UCSD-AML1 (cell line): ENCODE measurements at regions not wholly inside any gene's neighbourhood (a gene's known extent, or its start where the extent isn't known, plus 50 kb on each side); places are given as distances from the start of the nearest gene placed in this dataset.
"Not testable (repeated sequence)": the region's sequence is repeated elsewhere in the genome, so short reads cannot be mapped to it uniquely, and the experiment has no call there.

Experiments used
- DNase-seq: peaks from one replicate; lab custom pipeline; 2025; ENCODE audit not compliant: unreplicated experiment; lab: John Stamatoyannopoulos, UW

- DNase-seq, result no peak
These were observed 81.4 kb downstream of the ACAA2 start for GRCh38 chr18:49731860-49732311.

- DNase-seq, result no peak
These were observed 81.9 kb downstream of the ACAA2 start for GRCh38 chr18:49731421-49731841.

- DNase-seq, result no peak
These were observed 82.4 kb downstream of the ACAA2 start for GRCh38 chr18:49730951-49731391.

GRCh38 chr18:49728542-49728941, 84.8 kb downstream of the ACAA2 start:
- DNase-seq, result peak; percentile 73

DNA sequence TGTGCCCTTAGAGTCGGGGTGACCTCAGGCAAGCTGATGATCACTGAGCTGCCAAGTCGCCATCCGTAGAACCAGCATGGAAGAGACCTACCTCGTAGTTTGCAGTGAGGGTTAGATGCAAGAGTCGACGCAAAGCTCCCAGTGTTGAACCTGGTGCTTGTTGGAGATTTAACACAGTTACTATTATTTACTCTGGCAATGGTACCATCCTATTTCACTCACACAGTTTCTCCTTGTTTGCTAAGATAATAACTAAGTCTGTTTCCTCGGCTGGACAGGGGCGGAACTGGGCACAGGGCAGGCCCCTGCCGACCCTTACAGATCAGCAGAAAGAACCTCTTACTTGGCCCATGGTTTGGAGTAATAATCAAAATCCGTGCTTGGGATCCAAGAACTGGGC, 85.5 kb downstream of the ACAA2 start:
- DNase-seq, result no peak

- no peak for DNase-seq
These were observed 86.7 kb downstream of the ACAA2 start for GRCh38 chr18:49726675-49726963.

- no peak for DNase-seq
These were observed 87.3 kb downstream of the ACAA2 start for GRCh38 chr18:49725809-49726674.

DNA sequence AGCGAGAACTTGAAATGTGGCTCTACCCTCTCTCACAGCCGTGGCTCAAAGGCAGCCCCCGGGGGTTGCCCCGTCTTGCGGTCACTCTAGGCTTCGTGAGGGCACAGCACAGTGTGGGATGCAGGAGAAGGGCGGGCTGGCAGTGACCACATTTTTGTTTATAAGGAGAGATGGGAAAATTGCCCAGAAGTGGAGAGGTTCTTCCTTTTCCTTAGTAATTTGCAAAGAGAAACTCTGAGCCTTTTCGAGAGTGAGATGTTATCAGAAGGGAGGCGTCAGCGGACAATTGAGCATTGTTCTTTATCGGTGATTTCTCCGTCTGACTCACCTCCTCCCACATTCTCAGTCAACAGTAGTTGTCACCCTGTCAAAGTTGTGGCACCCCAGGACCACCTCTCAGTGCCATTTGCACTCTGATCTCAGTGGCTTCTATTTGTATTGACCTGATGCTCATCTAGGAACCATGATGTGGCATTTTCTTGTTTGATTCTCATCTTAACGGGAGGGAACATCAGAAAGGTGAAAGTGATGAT, 89.6 kb downstream of the ACAA2 start:
- no peak for DNase-seq

DNA sequence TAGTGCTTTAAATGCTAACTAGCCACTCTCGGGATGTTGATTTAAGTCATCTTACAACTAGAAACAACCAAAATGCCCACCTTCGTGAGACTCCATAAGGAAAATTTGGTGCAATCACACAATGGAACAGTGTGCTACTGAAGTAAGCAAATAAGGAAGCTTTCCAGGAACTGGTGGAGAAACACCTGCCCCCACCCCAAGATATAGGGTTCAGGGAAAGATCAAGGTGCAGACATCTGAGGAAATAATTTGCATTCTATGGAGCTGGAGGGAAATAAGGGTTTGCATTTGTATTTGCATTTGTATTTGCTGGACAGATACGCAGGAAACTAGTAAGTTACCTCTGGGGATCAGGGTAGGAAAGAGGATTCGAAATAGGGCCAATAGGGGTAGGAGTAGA, 90.9 kb downstream of the ACAA2 start:
- DNase-seq, result no peak

- no peak for DNase-seq
These were observed 91.4 kb downstream of the ACAA2 start for GRCh38 chr18:49721981-49722380.

DNA sequence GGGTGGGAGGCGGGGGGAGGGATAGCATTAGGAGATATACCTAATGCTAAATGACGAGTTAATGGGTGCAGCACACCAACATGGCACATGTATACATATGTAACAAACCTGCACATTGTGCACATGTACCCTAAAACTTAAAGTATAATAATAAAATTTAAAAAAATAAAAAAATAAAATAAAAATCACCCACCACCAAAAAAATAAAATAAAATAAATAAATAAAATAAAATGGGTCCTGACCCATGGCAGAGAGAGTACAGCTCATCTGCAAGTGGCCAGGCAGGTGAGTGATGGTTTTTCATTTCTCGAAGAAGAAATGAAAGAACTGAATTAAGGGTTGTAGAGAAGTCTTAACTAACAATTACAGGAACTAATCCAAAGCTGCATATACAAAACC, 92.4 kb downstream of the ACAA2 start:
- not testable (repeated sequence) for DNase-seq

DNA sequence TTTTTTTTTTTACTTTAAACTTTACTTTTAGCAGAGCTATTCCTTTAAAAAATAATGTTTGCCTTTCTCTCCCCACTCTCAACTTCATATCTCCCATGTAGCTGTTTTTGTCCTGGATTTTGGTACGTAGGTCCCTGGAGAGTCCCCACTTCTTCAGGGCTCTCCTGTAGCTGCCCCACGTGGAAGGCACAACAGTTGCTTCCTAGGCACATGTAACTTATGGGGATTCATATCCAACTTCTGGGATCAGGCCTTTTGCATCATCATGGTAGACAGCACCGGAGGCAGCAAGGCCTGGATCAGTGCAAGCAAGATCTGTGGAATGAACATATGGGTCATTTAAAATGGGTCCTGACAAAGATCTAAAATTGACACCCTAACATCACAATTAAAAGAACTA, 95.7 kb downstream of the ACAA2 start:
- no peak for DNase-seq

DNA sequence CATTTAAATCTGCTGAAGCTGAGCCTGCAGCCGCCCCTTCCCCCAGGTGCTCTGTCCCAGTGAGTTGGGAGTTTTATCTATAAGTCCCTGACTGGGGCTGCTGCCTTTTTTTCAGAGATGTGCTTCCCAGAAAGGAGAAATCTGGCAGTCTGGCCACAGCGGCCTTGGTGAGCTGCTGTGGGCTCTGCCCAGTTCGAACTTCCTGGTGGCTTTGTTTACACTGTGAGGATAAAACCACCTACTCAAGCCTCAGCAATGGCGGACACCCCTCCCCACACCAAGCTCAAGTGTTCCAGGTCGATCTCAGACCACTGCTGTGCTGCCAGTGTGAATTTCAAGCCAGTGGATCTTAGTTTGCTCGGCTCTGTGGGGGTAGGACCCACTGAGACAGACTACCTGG, 97.3 kb downstream of the ACAA2 start:
- DNase-seq, result no peak

- no peak for DNase-seq
These were observed 104.0 kb downstream of the ACAA2 start for GRCh38 chr18:49709347-49709690.

- DNase-seq, result no peak
These were observed 104.5 kb downstream of the ACAA2 start for GRCh38 chr18:49708662-49709346.

- DNase-seq, result no peak
These were observed 105.7 kb downstream of the ACAA2 start for GRCh38 chr18:49707599-49707998.

GRCh38 chr18:49704334-49704733, 109.0 kb downstream of the ACAA2 start:
- no peak for DNase-seq

GRCh38 chr18:49701190-49701589, 112.1 kb downstream of the ACAA2 start:
- DNase-seq, result no peak

DNA sequence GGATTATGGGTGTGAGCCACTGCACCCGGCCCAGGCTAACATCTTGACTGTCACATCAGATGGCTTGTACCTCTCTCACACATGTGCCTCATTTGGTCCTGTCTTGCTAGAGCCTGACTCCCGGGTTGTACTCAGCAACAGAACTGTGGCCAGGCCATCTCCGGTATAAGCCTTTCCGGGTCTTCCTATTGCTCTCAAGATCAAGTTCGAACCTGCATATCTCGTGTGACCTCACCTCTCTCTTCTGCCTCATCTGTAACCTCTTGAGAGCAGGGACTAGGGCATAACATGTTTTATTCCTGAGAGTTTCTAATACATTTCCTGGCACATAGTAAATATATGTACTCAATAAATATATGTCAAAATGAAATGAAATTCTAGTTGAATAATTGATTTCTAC, 114.0 kb downstream of the ACAA2 start:
- no peak for DNase-seq

GRCh38 chr18:49698525-49699025, 114.8 kb downstream of the ACAA2 start:
- DNase-seq, result no peak

GRCh38 chr18:49697757-49698524, 115.4 kb downstream of the ACAA2 start:
- no peak for DNase-seq
